GM12878 (cell line): ENCODE measurements at regions not wholly inside any gene's neighbourhood (a gene's known extent, or its start where the extent isn't known, plus 50 kb on each side); places are given as distances from the start of the nearest gene placed in this dataset.

ENCODE experiments used
- ATAC-seq: fragments of 200-7000 bp; cut with Tn5 transposase; 3 replicates; pipeline ENCODE4 v1.9.1; 2020; ENCODE audit warnings: mild to moderate bottlenecking, moderate library complexity
- BruUV-seq: library from RNA; stranded (reverse); fragments of 400-500 nt; replicated peaks from 2 replicates; lab custom pipeline; 2021; lab: Mats Ljungman, UMichigan
- CTCF ChIA-PET: fragments of 300-600 bp; sonication (Branson Sonifier 250); formaldehyde crosslinking; extraction: SDS; loops from one replicate; lab custom pipeline; 2021; ENCODE audit warnings: inconsistent platforms; lab: Yijun Ruan, JAX
- POLR2A ChIA-PET: fragments of 350-600 bp; formaldehyde crosslinking; extraction: SDS; loops from one replicate; lab custom pipeline; 2021; ENCODE audit warnings: inconsistent platforms; lab: Charles Lee
- RAD21 ChIA-PET: fragments of 300-600 bp; sonication (Branson Sonifier 250); formaldehyde crosslinking; loops from one replicate; lab custom pipeline; 2023; ENCODE audit warnings: antibody characterized with exemption; ENCODE audit not compliant: unreplicated experiment; lab: Charles Lee
- SMC1A ChIA-PET: fragments of 300-600 bp; sonication (Branson Sonifier 250); formaldehyde crosslinking; loops from one replicate; lab custom pipeline; 2023; ENCODE audit not compliant: unreplicated experiment, uncharacterized antibody; lab: Charles Lee
- DNase-seq: peaks from one replicate; pipeline ENCODE4 v3.0.0-alpha.2; 2011; ENCODE audit warnings: low read depth, low spot score
- FAIRE-seq: peaks from 3 replicates; lab custom pipeline; 2011; peaks lifted over from hg19 to GRCh38; lab: Jason Lieb, UNC
- H2AFZ ChIP-seq: 2 replicates; pipeline ENCODE4 v1.6.0; 2011; ENCODE audit warnings: low read depth, low read length, control low read depth; ENCODE audit not compliant: control insufficient read depth
- H3K27ac ChIP-seq: 2 replicates; pipeline ENCODE4 v1.5.1; 2011; ENCODE audit warnings: control low read depth; ENCODE audit not compliant: control insufficient read depth, insufficient read depth
- H3K27me3 ChIP-seq, 2 experiments: replicated peaks in 1 of 2; 2 replicates each; pipeline versions ENCODE4 v1.6.0 to v1.6.1; 2011; ENCODE audit warnings: low read length in 1 of 2; ENCODE audit not compliant: control insufficient read depth in 2 of 2, insufficient read depth in 2 of 2
- H3K36me3 ChIP-seq, 2 experiments: 2 replicates each; pipeline ENCODE4 v1.5.1; 2011; ENCODE audit warnings: low read length in 1 of 2; ENCODE audit not compliant: control insufficient read depth in 2 of 2, insufficient read depth in 2 of 2
- H3K4me1 ChIP-seq: 2 replicates; pipeline ENCODE4 v1.6.1; 2011; ENCODE audit warnings: mild to moderate bottlenecking, low read length, moderate library complexity, mixed read lengths; ENCODE audit not compliant: control insufficient read depth, insufficient read depth
- H3K4me2 ChIP-seq: 2 replicates; pipeline ENCODE4 v1.6.0; 2011; ENCODE audit warnings: control low read depth; ENCODE audit not compliant: control insufficient read depth, insufficient read depth
- H3K4me3 ChIP-seq: fragments of 200-600 bp; sonication (generic); 2 replicates; pipeline ENCODE4 v1.5.1; 2016
- H3K79me2 ChIP-seq: 2 replicates; pipeline ENCODE4 v1.6.0; 2011; ENCODE audit warnings: low read length; ENCODE audit not compliant: control insufficient read depth, insufficient read depth
- H3K9ac ChIP-seq: 2 replicates; pipeline ENCODE4 v1.8.0; 2011; ENCODE audit warnings: low read length, control low read depth, mixed read lengths; ENCODE audit not compliant: control insufficient read depth, insufficient read depth
- H3K9me3 ChIP-seq: replicated peaks from 3 replicates; pipeline ENCODE4 v1.5.1; 2011; ENCODE audit warnings: mild to moderate bottlenecking, low read length; ENCODE audit not compliant: control insufficient read depth, insufficient read depth
- H4K20me1 ChIP-seq: 2 replicates; pipeline ENCODE4 v1.6.0; 2011; ENCODE audit not compliant: control insufficient read depth, insufficient read depth
- CTCF ChIP-seq, 3 experiments: IDR thresholded peaks in 2 of 3; conservative IDR thresholded peaks in 1 of 3; 2 replicates each; pipeline ENCODE4 v1.5.1; 2011; ENCODE audit warnings: low read depth in 3 of 3, low read length in 3 of 3, mild to moderate bottlenecking in 3 of 3, control low read depth in 2 of 3, moderate library complexity in 2 of 3, inconsistent platforms in 1 of 3, mixed read lengths in 1 of 3; ENCODE audit not compliant: control insufficient read depth in 2 of 3, insufficient read depth in 1 of 3; ENCODE audit errors: extremely low read depth in 1 of 3
- EP300 ChIP-seq, 2 experiments: fragments of 150-350 bp in 1 of 2; IDR thresholded peaks; 2 replicates each; pipeline ENCODE4 v1.6.1; 2011 to 2012; ENCODE audit warnings: low read depth in 2 of 2, low read length in 2 of 2, borderline replicate concordance in 1 of 2, improper control_type of control experiment in 1 of 2, inconsistent platforms in 1 of 2; ENCODE audit not compliant: control insufficient read depth in 1 of 2
- MAX ChIP-seq: IDR thresholded peaks from 2 replicates; pipeline ENCODE4 v1.6.1; 2012; ENCODE audit warnings: low read depth, low read length, improper control_type of control experiment
- RELA ChIP-seq: fragments of 450-650 bp; IDR thresholded peaks from 2 replicates; pipeline ENCODE4 v1.8.0; 2014; ENCODE audit warnings: borderline replicate concordance; ENCODE audit not compliant: partially characterized antibody
- ZNF592 ChIP-seq: fragments of 450-650 bp; IDR thresholded peaks from 2 replicates; pipeline ENCODE4 v1.6.1; 2017; ENCODE audit warnings: mild to moderate bottlenecking, moderate library complexity
- ZNF687 ChIP-seq: fragments of 450-650 bp; IDR thresholded peaks from 2 replicates; pipeline ENCODE4 v1.6.1; 2017; ENCODE audit warnings: mild to moderate bottlenecking, moderate library complexity
- WGBS: methylation state at CpG from one replicate; pipeline ENCODE4 v1.1.6; 2016; ENCODE audit warnings: low lambda C conversion rate; ENCODE audit not compliant: insufficient replicate concordance, insufficient coverage; ENCODE audit errors: missing lambda C conversion rate; 5-methylcytosine and 5-hydroxymethylcytosine counted together
- in situ Hi-C: fragments of 300-500 bp; cut with MboI; formaldehyde crosslinking; loops from 9 replicates; pipeline ENCODE4 v1.14.3; 2018; ENCODE audit warnings: mixed read lengths
- intact Hi-C: fragments of 100-400 bp; cut with micrococcal nuclease; formaldehyde crosslinking; loops from one replicate; pipeline ENCODE4 v1.14.2; 2022; ENCODE audit not compliant: unreplicated experiment

- no peak for TF ChIP-seq CTCF (IDR thresholded peaks at IDR 0.05 in 2 of 3, conservative IDR thresholded peaks at IDR 0.05 in 1 of 3; ENCODE audit: control insufficient read depth in 2 of 3, extremely low read depth in 1 of 3, insufficient read depth in 1 of 3, low read depth in 3 of 3, low read length in 3 of 3)
Observed at GRCh38 chr11:92678008-92678611, 291.3 kb upstream of the MTNR1B start (continued).

- no peaks in the 10 kb centered on the region for H3K9me3 ChIP-seq
- ChIA-PET SMC1A (interaction anchor here (0.7 to 1.6 kb wide), 2 partner anchors 14 to 17 kb away, joined by 3 to 4 read pairs; no protein-coding TSS in a partner anchor), RAD21 (no interaction called here), CTCF (no interaction called here), POLR2A (interaction anchor here (0.6 kb wide), 1 partner anchor 192 kb away, joined by 4 read pairs; no protein-coding TSS in a partner anchor)
- no peak overlapping the region for H3K27ac ChIP-seq
- H3K36me3 ChIP-seq, result no peaks in the 10 kb centered on the region
- no peak overlapping the region for H2AFZ ChIP-seq
- BruUV-seq, result no TSS peak
- 0% methylated on average over 1 of the region's 1 CpG for WGBS
- no peaks in the 10 kb centered on the region for H3K27me3 ChIP-seq
- no peak for FAIRE-seq
- no peaks in the 10 kb centered on the region for H3K4me1 ChIP-seq
- H3K4me2 ChIP-seq, result no peak overlapping the region
- intact Hi-C loops, result no loop called here
- in situ Hi-C loops, result no loop called here
- no peaks in the 10 kb centered on the region for H3K79me2 ChIP-seq
- TF ChIP-seq EP300 (IDR thresholded peaks at IDR 0.05; ENCODE audit: borderline replicate concordance in 1 of 2, control insufficient read depth in 1 of 2, low read depth in 2 of 2, low read length in 2 of 2) (no peak), MAX (no peak), RELA (no peak), ZNF687 (no peak), ZNF592 (no peak)
- DNase-seq, result no peak
- no peak overlapping the region for H3K4me3 ChIP-seq
- no peaks in the 10 kb centered on the region for H4K20me1 ChIP-seq
- no peak for ATAC-seq
- no peak overlapping the region for H3K9ac ChIP-seq
Observed at GRCh38 chr11:92681586-92681985, 287.9 kb upstream of the MTNR1B start.
